Progenitor cell of endocrine pancreas (in vitro differentiated cells): ENCODE measurements at regions not wholly inside any gene's neighbourhood (a gene's known extent, or its start where the extent isn't known, plus 50 kb on each side); places are given as distances from the start of the nearest gene placed in this dataset.

Experiments
- DNase-seq: peaks from one replicate; pipeline ENCODE4 v3.0.0; 2021; ENCODE audit warnings: low spot score; ENCODE audit not compliant: unreplicated experiment
- H3K27ac Mint-ChIP-seq: 2 replicates; pipeline ENCODE4 v1.8.0; 2021; ENCODE audit warnings: mild to moderate bottlenecking, moderate library complexity, mixed read lengths
- H3K27me3 Mint-ChIP-seq: 2 replicates; pipeline ENCODE4 v1.8.0; 2021; ENCODE audit warnings: mixed read lengths
- H3K36me3 Mint-ChIP-seq: 2 replicates; pipeline ENCODE4 v1.8.0; 2022; ENCODE audit warnings: mixed read lengths; ENCODE audit not compliant: insufficient read depth
- H3K4me1 Mint-ChIP-seq: 2 replicates; pipeline ENCODE4 v1.8.0; 2021; ENCODE audit warnings: low read depth, mixed read lengths
- H3K4me3 Mint-ChIP-seq: 2 replicates; pipeline ENCODE4 v1.8.0; 2021; ENCODE audit warnings: low read depth, mild to moderate bottlenecking, moderate library complexity, mixed read lengths
- H3K9me3 Mint-ChIP-seq: 2 replicates; pipeline ENCODE4 v1.8.0; 2021; ENCODE audit warnings: low read depth, mixed read lengths
- TF ChIP-seq, protein P1 (sequence below): fragments of 200-600 bp; sonication (generic); IDR thresholded peaks from one replicate; pipeline ENCODE4 v1.5.0; 2021; ENCODE audit warnings: antibody characterized with exemption, mild to moderate bottlenecking; ENCODE audit not compliant: unreplicated experiment

DNA sequence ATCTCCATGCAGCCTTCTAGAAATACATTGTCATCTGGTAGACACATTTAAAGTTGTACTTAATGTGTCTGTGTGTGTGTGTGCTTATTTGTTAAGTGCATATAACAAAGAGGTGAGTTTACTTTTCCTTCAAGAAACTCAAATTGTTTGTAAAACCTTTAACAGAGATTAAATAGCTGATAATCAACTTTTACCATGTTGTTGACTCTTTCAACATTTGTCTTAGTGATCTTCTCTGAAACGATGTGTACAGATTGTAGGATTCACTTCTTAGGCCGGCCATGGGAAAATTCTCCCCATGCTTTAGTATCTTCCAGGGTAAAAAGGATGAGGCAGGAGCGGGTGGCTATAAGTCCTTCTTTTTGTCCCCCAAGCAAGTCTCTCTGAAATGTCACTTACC lies 292.9 kb upstream of the MAF start:
- H3K27me3 Mint-ChIP-seq: peaks cover 4% of the 10 kb centered on the region
- no peaks in the 10 kb centered on the region for H3K36me3 Mint-ChIP-seq
- DNase-seq: no peak
- TF ChIP-seq, protein P1, sequence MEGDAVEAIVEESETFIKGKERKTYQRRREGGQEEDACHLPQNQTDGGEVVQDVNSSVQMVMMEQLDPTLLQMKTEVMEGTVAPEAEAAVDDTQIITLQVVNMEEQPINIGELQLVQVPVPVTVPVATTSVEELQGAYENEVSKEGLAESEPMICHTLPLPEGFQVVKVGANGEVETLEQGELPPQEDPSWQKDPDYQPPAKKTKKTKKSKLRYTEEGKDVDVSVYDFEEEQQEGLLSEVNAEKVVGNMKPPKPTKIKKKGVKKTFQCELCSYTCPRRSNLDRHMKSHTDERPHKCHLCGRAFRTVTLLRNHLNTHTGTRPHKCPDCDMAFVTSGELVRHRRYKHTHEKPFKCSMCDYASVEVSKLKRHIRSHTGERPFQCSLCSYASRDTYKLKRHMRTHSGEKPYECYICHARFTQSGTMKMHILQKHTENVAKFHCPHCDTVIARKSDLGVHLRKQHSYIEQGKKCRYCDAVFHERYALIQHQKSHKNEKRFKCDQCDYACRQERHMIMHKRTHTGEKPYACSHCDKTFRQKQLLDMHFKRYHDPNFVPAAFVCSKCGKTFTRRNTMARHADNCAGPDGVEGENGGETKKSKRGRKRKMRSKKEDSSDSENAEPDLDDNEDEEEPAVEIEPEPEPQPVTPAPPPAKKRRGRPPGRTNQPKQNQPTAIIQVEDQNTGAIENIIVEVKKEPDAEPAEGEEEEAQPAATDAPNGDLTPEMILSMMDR: no peak
- no peak overlapping the region for H3K27ac Mint-ChIP-seq
- no peaks in the 10 kb centered on the region for H3K9me3 Mint-ChIP-seq
- no peak overlapping the region for H3K4me3 Mint-ChIP-seq
- H3K4me1 Mint-ChIP-seq: peaks cover 24% of the 10 kb centered on the region

DNA sequence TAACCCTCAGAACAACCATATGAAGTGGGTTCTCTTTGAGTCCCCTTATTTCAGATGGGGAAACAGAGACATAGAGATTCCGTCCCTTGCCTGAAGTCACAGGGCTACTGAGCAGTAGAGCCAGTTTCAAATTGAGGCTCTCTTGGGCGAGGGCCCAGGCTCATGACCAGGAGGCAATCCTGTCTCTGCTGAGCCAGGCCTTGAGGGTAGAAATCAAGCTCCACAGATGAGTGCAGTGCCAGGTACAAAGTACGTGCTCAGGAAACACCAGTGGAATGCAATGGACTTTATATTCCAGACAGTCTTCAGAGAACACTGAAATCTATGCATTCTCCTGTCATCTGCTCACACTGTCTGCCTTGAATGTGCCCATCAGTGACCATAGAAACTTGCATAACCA lies 291.7 kb upstream of the MAF start:
- TF ChIP-seq, protein P1: no peak
- no peak overlapping the region for H3K27ac Mint-ChIP-seq
- H3K36me3 Mint-ChIP-seq: no peaks in the 10 kb centered on the region
- no peak for DNase-seq
- H3K4me3 Mint-ChIP-seq: no peak overlapping the region
- H3K27me3 Mint-ChIP-seq: peaks cover 4% of the 10 kb centered on the region
- H3K4me1 Mint-ChIP-seq: peaks cover 17% of the 10 kb centered on the region
- H3K9me3 Mint-ChIP-seq: no peaks in the 10 kb centered on the region

DNA sequence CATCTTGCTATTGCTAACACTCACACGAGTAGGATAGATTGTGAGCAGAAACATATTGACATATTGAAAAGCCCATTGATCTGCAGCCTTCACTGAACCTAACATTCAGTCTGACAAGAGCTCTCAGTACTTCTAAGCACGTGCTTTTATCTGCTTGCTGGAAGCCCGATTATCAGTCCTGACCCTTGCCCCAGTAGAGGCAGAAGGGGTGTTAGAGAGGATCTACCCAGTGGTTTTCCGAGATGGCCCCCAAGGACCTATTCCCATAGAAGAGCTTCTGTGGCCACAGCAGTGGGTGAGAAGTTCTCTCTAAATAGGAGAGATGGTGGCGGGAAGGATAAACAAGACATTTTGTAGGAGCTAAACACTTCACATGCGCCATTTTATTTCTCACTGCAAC lies 290.9 kb upstream of the MAF start:
- Mint-ChIP-seq H3K27ac (no peak overlapping the region), H3K27me3 (peaks cover 4% of the 10 kb centered on the region), H3K4me3 (no peak overlapping the region), H3K4me1 (peaks cover 17% of the 10 kb centered on the region), H3K9me3 (no peaks in the 10 kb centered on the region), H3K36me3 (no peaks in the 10 kb centered on the region)
- DNase-seq: no peak
- TF ChIP-seq, protein P1: no peak

DNA sequence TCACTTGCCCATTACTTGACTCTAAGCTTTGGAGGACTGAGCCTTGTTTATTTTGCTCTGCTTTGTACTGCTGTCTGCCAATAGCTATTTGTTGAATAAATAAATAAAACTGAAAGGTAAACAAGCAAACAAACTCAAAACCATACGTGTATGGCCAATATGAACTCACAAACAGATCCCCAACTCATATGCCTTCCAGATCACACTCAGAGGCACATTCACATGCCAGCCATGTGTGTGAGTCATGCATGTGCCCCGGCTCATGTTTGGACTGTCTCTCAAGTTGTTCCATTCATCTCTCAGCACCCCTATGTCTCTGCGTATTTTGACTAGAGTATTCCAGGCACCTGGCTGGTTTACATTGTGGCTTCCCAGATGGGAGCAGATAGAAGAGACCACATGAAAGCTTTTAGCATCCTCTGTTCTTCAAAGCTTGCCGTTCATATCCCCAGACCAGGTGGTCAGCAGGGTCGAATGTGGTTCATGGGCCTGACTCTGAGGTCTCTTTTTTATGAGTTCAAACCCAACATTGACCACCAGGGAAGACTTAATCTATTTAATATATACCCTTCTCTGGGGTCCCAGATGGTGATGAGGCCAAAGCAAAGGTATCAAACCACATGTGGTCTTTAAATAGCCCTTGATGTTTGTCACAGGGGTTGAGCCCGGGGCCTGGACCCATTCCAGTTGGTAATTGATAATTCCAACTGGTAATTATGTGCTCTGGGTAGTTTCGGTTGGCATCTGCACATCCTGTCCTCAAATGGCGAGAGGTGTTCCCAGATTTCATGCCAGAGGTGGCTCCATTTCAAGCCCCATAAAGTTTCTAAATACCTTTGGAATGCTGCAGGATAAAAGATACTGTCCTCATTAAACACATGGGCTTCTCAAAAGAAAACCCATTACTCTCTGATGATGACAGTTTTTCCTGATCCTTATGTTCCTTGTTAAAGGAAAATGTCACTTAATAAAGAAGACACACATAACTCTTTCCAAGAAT lies 287.3 kb upstream of the MAF start:
- H3K27me3 Mint-ChIP-seq: no peaks in the 10 kb centered on the region
- H3K4me1 Mint-ChIP-seq: peaks cover 4% of the 10 kb centered on the region
- no peak overlapping the region for H3K4me3 Mint-ChIP-seq
- H3K36me3 Mint-ChIP-seq: no peaks in the 10 kb centered on the region
- TF ChIP-seq, protein P1: no peak
- DNase-seq: no peak
- no peaks in the 10 kb centered on the region for H3K9me3 Mint-ChIP-seq
- no peak overlapping the region for H3K27ac Mint-ChIP-seq

DNA sequence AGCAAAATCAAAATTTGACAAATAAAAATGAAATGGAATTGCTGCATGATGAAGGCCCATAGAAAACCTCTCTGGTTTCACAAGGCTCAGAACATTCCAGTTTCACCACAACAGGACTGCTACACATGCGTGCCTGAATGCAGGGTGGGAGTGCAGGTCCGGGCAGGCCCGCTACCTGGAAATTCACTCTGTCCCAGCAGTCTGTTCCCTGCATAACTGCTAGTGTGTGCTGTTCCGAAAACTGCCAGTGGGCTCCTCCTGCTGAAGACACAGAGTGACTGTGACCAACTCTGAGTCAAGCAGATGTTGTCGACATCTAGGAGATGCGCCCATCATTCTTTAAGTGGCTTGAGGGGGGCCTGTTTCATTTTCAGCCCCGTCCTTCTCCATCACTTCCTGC lies 284.8 kb upstream of the MAF start:
- Mint-ChIP-seq H3K36me3 (no peaks in the 10 kb centered on the region), H3K27me3 (no peaks in the 10 kb centered on the region), H3K4me3 (no peak overlapping the region), H3K27ac (no peak overlapping the region), H3K9me3 (no peaks in the 10 kb centered on the region), H3K4me1 (no peaks in the 10 kb centered on the region)
- DNase-seq: no peak
- TF ChIP-seq, protein P1: no peak
